ENCODE measurements at regions not wholly inside any gene's neighbourhood (a gene's known extent, or its start where the extent isn't known, plus 50 kb on each side); places are given as distances from the start of the nearest gene placed in this dataset.

DNA sequence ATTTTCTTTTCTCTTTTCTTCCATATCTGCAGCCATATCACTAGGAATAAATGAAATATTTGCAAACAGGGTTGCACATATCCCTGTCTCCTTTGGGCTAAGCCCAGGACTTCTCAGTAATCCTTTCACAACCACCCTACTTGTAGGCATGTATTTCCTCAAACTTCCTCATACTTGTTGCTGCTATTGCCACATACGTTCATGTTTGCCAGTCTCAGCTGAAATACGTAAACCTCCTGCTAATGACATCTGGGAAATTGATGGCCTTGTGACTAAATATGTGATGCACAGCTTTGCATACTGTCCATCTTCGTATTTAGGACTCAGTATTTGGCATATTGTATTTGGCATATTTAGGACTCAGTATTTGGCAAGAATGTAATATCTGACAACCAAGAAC, 224.6 kb downstream of the PLK2 start:
- TF ChIP-seq POLR2AphosphoS5 (IDR thresholded peaks at IDR 0.05; ENCODE audit: low read depth, low read length) (no peak), TCF7L2 (IDR thresholded peaks at IDR 0.05; ENCODE audit: low read depth, low read length) (no peak)
- TF ChIP-seq, protein P1, sequence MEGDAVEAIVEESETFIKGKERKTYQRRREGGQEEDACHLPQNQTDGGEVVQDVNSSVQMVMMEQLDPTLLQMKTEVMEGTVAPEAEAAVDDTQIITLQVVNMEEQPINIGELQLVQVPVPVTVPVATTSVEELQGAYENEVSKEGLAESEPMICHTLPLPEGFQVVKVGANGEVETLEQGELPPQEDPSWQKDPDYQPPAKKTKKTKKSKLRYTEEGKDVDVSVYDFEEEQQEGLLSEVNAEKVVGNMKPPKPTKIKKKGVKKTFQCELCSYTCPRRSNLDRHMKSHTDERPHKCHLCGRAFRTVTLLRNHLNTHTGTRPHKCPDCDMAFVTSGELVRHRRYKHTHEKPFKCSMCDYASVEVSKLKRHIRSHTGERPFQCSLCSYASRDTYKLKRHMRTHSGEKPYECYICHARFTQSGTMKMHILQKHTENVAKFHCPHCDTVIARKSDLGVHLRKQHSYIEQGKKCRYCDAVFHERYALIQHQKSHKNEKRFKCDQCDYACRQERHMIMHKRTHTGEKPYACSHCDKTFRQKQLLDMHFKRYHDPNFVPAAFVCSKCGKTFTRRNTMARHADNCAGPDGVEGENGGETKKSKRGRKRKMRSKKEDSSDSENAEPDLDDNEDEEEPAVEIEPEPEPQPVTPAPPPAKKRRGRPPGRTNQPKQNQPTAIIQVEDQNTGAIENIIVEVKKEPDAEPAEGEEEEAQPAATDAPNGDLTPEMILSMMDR (IDR thresholded peaks at IDR 0.05), result no peak
- H3K27me3 ChIP-seq (ENCODE audit: control insufficient read depth, insufficient read depth, low read length), result no peaks in the 10 kb centered on the region
- BruUV-seq (replicated peaks), result no TSS peak
- H3K9me3 ChIP-seq (ENCODE audit: control insufficient read depth, insufficient read depth, low read depth, low read length), result no peaks in the 10 kb centered on the region
- H3K27ac ChIP-seq (ENCODE audit: low read length), result peak overlapping the region; percentile 55; the same call in 1 of the 2 replicates
- ChIA-PET POLR2A (no interaction called here), CTCF (no interaction called here)
- peaks cover 4% of the 10 kb centered on the region; the same call in 1 of the 2 replicates for H3K4me1 ChIP-seq (ENCODE audit: control insufficient read depth, insufficient read depth, low read length)
- no peak for ATAC-seq
- H3K36me3 ChIP-seq (ENCODE audit: control insufficient read depth, insufficient read depth, low read length), result no peaks in the 10 kb centered on the region
- no peak for DNase-seq (ENCODE audit: low read depth, low spot score)
- in situ Hi-C loops (cut with HindIII; ENCODE audit: low pct_unique_long_range_greater_than_20kb, low sequenced_read_pairs) (no loop called here), intact Hi-C loops (cut with micrococcal nuclease; ENCODE audit: unreplicated experiment) (no loop called here)
- H3K4me3 ChIP-seq (ENCODE audit: low read depth in 2 of 2, low read length in 2 of 2), result no peak overlapping the region

DNA sequence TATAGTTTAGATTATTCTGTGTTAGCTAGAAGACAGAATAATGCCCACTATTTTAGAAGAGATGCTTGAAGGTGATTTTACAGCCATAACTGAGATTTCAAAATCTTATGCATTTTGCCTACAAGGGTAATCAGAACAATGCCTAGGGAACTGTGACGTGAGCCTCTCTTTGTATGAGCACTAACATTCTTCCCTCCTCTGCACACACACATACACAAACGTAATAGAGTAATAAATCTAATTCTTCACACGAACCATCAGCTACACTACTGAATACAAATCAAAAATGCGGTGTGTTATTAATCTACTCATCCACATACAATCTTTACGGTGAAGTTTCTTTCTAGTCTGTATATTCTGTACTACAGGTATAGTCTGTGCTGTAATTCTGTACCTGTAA, 227.8 kb downstream of the PLK2 start:
- no peak for DNase-seq (ENCODE audit: low read depth, low spot score)
- BruUV-seq (replicated peaks), result no TSS peak
- Histone ChIP-seq H3K27me3 (ENCODE audit: control insufficient read depth, insufficient read depth, low read length) (no peaks in the 10 kb centered on the region), H3K36me3 (ENCODE audit: control insufficient read depth, insufficient read depth, low read length) (no peaks in the 10 kb centered on the region), H3K4me1 (ENCODE audit: control insufficient read depth, insufficient read depth, low read length) (peaks cover 9% of the 10 kb centered on the region; the same call in 1 of the 2 replicates), H3K27ac (ENCODE audit: low read length) (peak overlapping the region; percentile 63; the same call in 1 of the 2 replicates), H3K4me3 (ENCODE audit: low read depth in 2 of 2, low read length in 2 of 2) (no peak overlapping the region), H3K9me3 (ENCODE audit: control insufficient read depth, insufficient read depth, low read depth, low read length) (no peaks in the 10 kb centered on the region)
- intact Hi-C loops (cut with micrococcal nuclease; ENCODE audit: unreplicated experiment), result no loop called here
- TF ChIP-seq, protein P2, sequence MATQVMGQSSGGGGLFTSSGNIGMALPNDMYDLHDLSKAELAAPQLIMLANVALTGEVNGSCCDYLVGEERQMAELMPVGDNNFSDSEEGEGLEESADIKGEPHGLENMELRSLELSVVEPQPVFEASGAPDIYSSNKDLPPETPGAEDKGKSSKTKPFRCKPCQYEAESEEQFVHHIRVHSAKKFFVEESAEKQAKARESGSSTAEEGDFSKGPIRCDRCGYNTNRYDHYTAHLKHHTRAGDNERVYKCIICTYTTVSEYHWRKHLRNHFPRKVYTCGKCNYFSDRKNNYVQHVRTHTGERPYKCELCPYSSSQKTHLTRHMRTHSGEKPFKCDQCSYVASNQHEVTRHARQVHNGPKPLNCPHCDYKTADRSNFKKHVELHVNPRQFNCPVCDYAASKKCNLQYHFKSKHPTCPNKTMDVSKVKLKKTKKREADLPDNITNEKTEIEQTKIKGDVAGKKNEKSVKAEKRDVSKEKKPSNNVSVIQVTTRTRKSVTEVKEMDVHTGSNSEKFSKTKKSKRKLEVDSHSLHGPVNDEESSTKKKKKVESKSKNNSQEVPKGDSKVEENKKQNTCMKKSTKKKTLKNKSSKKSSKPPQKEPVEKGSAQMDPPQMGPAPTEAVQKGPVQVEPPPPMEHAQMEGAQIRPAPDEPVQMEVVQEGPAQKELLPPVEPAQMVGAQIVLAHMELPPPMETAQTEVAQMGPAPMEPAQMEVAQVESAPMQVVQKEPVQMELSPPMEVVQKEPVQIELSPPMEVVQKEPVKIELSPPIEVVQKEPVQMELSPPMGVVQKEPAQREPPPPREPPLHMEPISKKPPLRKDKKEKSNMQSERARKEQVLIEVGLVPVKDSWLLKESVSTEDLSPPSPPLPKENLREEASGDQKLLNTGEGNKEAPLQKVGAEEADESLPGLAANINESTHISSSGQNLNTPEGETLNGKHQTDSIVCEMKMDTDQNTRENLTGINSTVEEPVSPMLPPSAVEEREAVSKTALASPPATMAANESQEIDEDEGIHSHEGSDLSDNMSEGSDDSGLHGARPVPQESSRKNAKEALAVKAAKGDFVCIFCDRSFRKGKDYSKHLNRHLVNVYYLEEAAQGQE (IDR thresholded peaks at IDR 0.05; ENCODE audit: insufficient read depth in 1 of 2, low read depth in 2 of 2, low read length in 1 of 2), result no peak
- TF ChIP-seq SIN3A (IDR thresholded peaks at IDR 0.05; ENCODE audit: borderline replicate concordance, insufficient read depth, low read depth, low read length), result no peak
- TF ChIP-seq POLR2AphosphoS5 (IDR thresholded peaks at IDR 0.05; ENCODE audit: low read depth, low read length), result no peak
- TF ChIP-seq TCF7L2 (IDR thresholded peaks at IDR 0.05; ENCODE audit: low read depth, low read length), result no peak
- TF ChIP-seq, protein P1 (IDR thresholded peaks at IDR 0.05), result no peak
- in situ Hi-C loops (cut with HindIII; ENCODE audit: low pct_unique_long_range_greater_than_20kb, low sequenced_read_pairs), result no loop called here
- no peak for ATAC-seq
- ChIA-PET CTCF (no interaction called here), POLR2A (no interaction called here)

Data from Panc1 (cell line).